ENCODE measurements at regions not wholly inside any gene's neighbourhood (a gene's known extent, or its start where the extent isn't known, plus 50 kb on each side); places are given as distances from the start of the nearest gene placed in this dataset.

DNA sequence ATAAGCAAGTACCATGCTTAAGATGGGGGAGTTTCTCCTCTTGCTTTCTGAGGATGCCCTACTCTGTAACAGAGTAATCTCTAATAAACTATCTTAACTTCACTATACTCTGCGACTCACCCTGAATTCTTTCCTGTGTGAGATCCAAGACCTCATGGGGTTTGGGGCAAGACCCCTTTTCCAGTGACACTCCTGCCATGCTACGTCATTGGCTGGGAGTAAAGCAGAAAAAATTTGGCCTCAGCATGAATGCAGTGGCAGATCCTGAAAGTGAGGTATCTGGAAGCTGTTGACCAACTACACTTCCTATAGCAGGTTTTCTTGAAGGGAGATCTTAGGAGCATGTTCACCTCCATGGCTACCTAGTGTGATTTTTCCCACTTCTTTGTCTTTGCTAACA is 109.1 kb upstream of the MED14 start:
- TF ChIP-seq, protein P1, sequence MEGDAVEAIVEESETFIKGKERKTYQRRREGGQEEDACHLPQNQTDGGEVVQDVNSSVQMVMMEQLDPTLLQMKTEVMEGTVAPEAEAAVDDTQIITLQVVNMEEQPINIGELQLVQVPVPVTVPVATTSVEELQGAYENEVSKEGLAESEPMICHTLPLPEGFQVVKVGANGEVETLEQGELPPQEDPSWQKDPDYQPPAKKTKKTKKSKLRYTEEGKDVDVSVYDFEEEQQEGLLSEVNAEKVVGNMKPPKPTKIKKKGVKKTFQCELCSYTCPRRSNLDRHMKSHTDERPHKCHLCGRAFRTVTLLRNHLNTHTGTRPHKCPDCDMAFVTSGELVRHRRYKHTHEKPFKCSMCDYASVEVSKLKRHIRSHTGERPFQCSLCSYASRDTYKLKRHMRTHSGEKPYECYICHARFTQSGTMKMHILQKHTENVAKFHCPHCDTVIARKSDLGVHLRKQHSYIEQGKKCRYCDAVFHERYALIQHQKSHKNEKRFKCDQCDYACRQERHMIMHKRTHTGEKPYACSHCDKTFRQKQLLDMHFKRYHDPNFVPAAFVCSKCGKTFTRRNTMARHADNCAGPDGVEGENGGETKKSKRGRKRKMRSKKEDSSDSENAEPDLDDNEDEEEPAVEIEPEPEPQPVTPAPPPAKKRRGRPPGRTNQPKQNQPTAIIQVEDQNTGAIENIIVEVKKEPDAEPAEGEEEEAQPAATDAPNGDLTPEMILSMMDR (IDR thresholded peaks at IDR 0.05) = no peak
- TF ChIP-seq POLR2A (IDR thresholded peaks at IDR 0.05) (no peak), POLR2AphosphoS5 (IDR thresholded peaks at IDR 0.05) (no peak)

Measured in breast epithelium (tissue), 3 donors.